Calu3 (cell line): ENCODE measurements at regions not wholly inside any gene's neighbourhood (a gene's known extent, or its start where the extent isn't known, plus 50 kb on each side); places are given as distances from the start of the nearest gene placed in this dataset.

ENCODE experiments used
- BruUV-seq: library from RNA; stranded (reverse); fragments of 400-500 nt; replicated peaks from 2 replicates; lab custom pipeline; 2021; lab: Mats Ljungman, UMichigan
- CTCF ChIA-PET: fragments of 300-600 bp; sonication (Branson Sonifier 250); formaldehyde crosslinking; loops from one replicate; lab custom pipeline; 2022; ENCODE audit warnings: antibody characterized with exemption; lab: Charles Lee
- DNase-seq: peaks from one replicate; pipeline ENCODE4 v3.0.0; 2022
- H3K27ac Mint-ChIP-seq: one replicate; pipeline ENCODE4 v1.8.0; 2022; ENCODE audit warnings: mixed read lengths; ENCODE audit not compliant: unreplicated experiment
- H3K27me3 Mint-ChIP-seq: one replicate; pipeline ENCODE4 v1.8.0; 2022; ENCODE audit warnings: mixed read lengths; ENCODE audit not compliant: unreplicated experiment
- H3K36me3 Mint-ChIP-seq: one replicate; pipeline ENCODE4 v1.8.0; 2022; ENCODE audit warnings: mild to moderate bottlenecking, moderate library complexity, mixed read lengths; ENCODE audit not compliant: insufficient read depth, unreplicated experiment
- H3K4me1 Mint-ChIP-seq: one replicate; pipeline ENCODE4 v1.8.0; 2022; ENCODE audit warnings: mild to moderate bottlenecking, low read depth, mixed read lengths; ENCODE audit not compliant: unreplicated experiment
- H3K4me3 Mint-ChIP-seq: one replicate; pipeline ENCODE4 v1.8.0; 2022; ENCODE audit warnings: mild to moderate bottlenecking, low read depth, moderate library complexity, mixed read lengths; ENCODE audit not compliant: unreplicated experiment
- H3K9me3 Mint-ChIP-seq: one replicate; pipeline ENCODE4 v1.8.0; 2022; ENCODE audit warnings: low read depth, mixed read lengths; ENCODE audit not compliant: unreplicated experiment
- intact Hi-C: fragments of 100-400 bp; cut with micrococcal nuclease; formaldehyde crosslinking; loops from one replicate; pipeline ENCODE4 v1.10.0; 2022; ENCODE audit not compliant: unreplicated experiment
- TF ChIP-seq, protein P1 (sequence below): fragments of 200-600 bp; IDR thresholded peaks from one replicate; pipeline ENCODE4 v1.8.0; 2022; ENCODE audit warnings: antibody characterized with exemption; ENCODE audit not compliant: unreplicated experiment

DNA sequence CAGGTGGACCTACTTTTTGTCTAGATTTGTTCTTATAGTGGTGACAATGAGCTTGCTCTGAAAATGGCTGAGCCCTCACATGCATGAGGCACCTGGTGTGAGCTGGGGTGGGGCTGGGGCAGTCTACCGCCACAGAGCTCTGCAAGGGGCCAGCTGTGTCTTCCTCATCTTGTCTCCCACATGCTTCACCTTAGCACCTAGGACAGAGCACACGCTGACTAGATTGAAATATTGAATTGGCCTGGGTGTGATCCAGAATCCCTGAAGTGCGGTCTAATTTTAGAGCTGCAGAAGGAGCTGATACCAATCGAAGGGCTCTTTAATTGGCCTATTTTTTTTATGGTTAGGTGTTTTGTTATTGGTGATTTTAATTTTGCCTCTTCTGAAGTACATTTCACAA lies 126.1 kb upstream of the NFIB start:
- H3K27me3 Mint-ChIP-seq: no peaks in the 10 kb centered on the region
- no peaks in the 10 kb centered on the region for H3K36me3 Mint-ChIP-seq
- intact Hi-C loops: no loop called here
- H3K27ac Mint-ChIP-seq: no peak overlapping the region
- TF ChIP-seq, protein P1, sequence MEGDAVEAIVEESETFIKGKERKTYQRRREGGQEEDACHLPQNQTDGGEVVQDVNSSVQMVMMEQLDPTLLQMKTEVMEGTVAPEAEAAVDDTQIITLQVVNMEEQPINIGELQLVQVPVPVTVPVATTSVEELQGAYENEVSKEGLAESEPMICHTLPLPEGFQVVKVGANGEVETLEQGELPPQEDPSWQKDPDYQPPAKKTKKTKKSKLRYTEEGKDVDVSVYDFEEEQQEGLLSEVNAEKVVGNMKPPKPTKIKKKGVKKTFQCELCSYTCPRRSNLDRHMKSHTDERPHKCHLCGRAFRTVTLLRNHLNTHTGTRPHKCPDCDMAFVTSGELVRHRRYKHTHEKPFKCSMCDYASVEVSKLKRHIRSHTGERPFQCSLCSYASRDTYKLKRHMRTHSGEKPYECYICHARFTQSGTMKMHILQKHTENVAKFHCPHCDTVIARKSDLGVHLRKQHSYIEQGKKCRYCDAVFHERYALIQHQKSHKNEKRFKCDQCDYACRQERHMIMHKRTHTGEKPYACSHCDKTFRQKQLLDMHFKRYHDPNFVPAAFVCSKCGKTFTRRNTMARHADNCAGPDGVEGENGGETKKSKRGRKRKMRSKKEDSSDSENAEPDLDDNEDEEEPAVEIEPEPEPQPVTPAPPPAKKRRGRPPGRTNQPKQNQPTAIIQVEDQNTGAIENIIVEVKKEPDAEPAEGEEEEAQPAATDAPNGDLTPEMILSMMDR: no peak
- no peaks in the 10 kb centered on the region for H3K9me3 Mint-ChIP-seq
- DNase-seq: no peak
- CTCF ChIA-PET: interaction anchor here (0.6 kb wide), 1 partner anchor 113 kb away, joined by 3 read pairs; no protein-coding TSS in a partner anchor
- H3K4me3 Mint-ChIP-seq: no peak overlapping the region
- H3K4me1 Mint-ChIP-seq: peaks cover 20% of the 10 kb centered on the region
- BruUV-seq: no TSS peak

DNA sequence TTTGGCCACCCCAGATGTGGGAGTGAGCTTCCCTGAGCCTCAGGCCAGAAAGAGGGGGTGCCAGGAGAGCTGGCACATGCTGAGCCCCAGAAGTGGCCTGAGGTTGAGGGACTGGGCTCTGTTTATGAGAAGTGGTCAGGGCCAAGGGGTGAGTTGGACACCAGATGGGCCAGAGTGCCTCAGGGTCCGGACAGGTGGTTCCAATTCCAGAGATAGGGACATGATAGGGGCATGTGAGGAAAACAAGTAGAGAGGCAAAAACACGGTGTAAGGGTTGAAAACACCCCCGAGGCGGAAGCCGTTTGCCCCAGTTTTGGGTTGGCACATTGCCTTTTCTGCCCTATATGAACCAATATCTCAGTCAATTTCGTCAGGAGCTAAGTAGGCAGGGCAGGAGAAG lies 125.6 kb upstream of the NFIB start:
- BruUV-seq: no TSS peak
- TF ChIP-seq, protein P1: no peak
- CTCF ChIA-PET: interaction anchor here (0.6 kb wide), 1 partner anchor 113 kb away, joined by 3 read pairs; no protein-coding TSS in a partner anchor
- no peak overlapping the region for H3K4me3 Mint-ChIP-seq
- H3K27ac Mint-ChIP-seq: no peak overlapping the region
- H3K36me3 Mint-ChIP-seq: no peaks in the 10 kb centered on the region
- H3K27me3 Mint-ChIP-seq: no peaks in the 10 kb centered on the region
- H3K4me1 Mint-ChIP-seq: peaks cover 25% of the 10 kb centered on the region
- H3K9me3 Mint-ChIP-seq: no peaks in the 10 kb centered on the region
- intact Hi-C loops: no loop called here
- no peak for DNase-seq

DNA sequence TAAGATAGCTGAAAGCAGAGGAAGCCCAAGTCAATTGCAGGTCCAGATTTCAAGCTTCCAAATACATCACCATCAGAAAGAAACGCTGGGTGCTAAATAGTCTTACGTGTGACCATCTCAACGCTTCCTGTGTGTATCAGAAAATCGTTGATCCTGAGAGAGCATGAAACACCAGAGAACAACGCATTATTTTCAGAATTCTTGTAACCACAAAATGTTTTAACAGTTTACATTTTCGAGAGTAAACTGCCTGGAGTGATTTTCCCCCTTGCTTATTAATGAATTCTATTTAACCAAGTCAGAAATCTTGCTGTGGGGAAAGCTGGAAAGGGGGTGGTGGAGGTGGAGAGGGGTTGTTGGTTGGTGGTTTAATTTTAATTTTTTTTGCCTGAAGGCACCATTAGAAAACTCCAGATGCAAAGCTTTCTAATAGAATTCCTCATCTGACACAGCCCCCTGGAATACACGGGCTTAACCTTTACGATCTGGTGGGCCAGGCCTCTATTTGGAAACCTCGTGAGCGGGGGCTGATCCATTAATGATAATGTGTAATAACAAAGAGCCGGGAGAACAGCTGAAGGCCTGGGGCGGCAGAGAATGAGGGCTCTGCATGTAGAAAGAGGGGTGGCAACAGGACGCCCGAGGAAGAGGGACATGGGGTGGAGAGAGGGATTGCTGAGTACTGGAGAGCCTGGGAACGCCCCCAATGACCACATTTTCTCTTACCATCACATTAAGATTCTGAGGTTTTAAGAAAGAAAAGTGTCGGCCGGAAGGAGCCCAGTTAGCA lies 124.5 kb upstream of the NFIB start:
- H3K36me3 Mint-ChIP-seq: no peaks in the 10 kb centered on the region
- H3K4me1 Mint-ChIP-seq: peaks cover 36% of the 10 kb centered on the region
- H3K27me3 Mint-ChIP-seq: no peaks in the 10 kb centered on the region
- intact Hi-C loops: no loop called here
- no peaks in the 10 kb centered on the region for H3K9me3 Mint-ChIP-seq
- TF ChIP-seq, protein P1: no peak
- no peak overlapping the region for H3K4me3 Mint-ChIP-seq
- CTCF ChIA-PET: no interaction called here
- BruUV-seq: no TSS peak
- H3K27ac Mint-ChIP-seq: no peak overlapping the region
- no peak for DNase-seq

DNA sequence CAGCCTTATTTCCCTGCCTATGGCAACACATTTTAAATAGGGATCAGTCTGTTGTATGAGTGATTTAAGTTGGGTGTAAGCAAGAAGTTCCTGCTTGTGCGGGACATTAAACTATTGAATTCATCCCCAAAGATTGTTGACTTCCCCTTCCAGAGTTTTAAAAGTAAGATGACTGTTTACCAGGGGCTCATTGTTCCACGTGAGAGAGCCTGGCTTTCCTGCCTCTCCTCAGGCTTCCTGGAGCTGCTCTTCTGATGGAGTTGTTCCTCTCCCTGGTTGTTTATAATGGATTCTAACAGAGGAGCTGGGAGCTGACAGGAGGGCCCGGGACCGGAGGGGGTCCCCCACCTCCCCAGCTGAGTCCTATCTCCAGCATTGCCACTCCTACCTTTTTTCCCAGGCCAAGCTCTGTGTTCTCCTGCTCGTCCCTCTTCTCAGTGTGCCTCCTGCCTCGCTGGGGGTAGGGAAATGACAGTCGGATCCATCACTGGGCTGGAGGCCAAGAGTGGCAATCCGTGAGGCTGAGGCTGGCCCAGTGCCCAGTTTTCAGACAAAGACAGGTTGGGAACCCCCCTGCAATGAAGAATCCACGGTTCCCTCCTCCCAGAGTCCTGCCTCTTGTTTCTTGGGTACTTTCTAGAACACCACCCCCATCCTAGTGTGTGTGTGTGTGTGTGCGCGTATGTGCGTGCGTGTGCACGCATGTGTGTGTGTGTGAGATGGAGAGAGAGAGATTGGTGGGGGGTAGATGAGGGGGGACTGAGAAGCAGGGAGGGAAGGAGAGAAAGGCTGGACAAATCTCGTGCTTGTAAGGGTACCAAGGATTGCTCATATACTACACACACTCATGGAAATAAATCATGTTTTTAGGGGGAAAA lies 123.7 kb upstream of the NFIB start:
- Mint-ChIP-seq H3K4me1 (peaks cover 39% of the 10 kb centered on the region), H3K4me3 (no peak overlapping the region), H3K9me3 (no peaks in the 10 kb centered on the region), H3K27ac (no peak overlapping the region), H3K36me3 (no peaks in the 10 kb centered on the region), H3K27me3 (no peaks in the 10 kb centered on the region)
- intact Hi-C loops: no loop called here
- no peak for DNase-seq
- CTCF ChIA-PET: no interaction called here
- TF ChIP-seq, protein P1: no peak
- BruUV-seq: no TSS peak
